Activated naive CD8-positive, alpha-beta T cell treated with anti-CD3 and anti-CD28 coated beads, Interleukin-2, amount 50 U/mL, for 24 hours (primary cell): ENCODE measurements at regions not wholly inside any gene's neighbourhood (a gene's known extent, or its start where the extent isn't known, plus 50 kb on each side); places are given as distances from the start of the nearest gene placed in this dataset.
"Not testable (repeated sequence)": the region's sequence is repeated elsewhere in the genome, so short reads cannot be mapped to it uniquely, and the experiment has no call there.

Experiments used
- ATAC-seq: fragments of 150-1000 bp; cut with Tn5 transposase; one replicate; pipeline ENCODE4 v1.10.0; 2021
- DNase-seq: peaks from one replicate; pipeline ENCODE4 v3.0.0; 2021
- H3K27ac Mint-ChIP-seq: one replicate; pipeline ENCODE4 v1.8.0; 2021; ENCODE audit warnings: mild to moderate bottlenecking, mixed read lengths
- H3K27me3 Mint-ChIP-seq: one replicate; pipeline ENCODE4 v1.8.0; 2021; ENCODE audit warnings: mixed read lengths
- H3K36me3 Mint-ChIP-seq: one replicate; pipeline ENCODE4 v1.8.0; 2021; ENCODE audit warnings: low read depth, mixed read lengths
- H3K4me1 Mint-ChIP-seq: one replicate; pipeline ENCODE4 v1.8.0; 2021; ENCODE audit warnings: mixed read lengths
- H3K4me3 Mint-ChIP-seq: one replicate; pipeline ENCODE4 v1.8.0; 2021; ENCODE audit warnings: mild to moderate bottlenecking, moderate library complexity, mixed read lengths
- H3K9me3 Mint-ChIP-seq: one replicate; pipeline ENCODE4 v1.8.0; 2021; ENCODE audit warnings: mixed read lengths

GRCh38 chr2:47626664-47627063, 55.9 kb upstream of the KCNK12 start:
- H3K4me1 Mint-ChIP-seq = no peaks in the 10 kb centered on the region
- DNase-seq (no peak), ATAC-seq (no peak)
- H3K4me3 Mint-ChIP-seq = no peak overlapping the region
- H3K9me3 Mint-ChIP-seq = no peaks in the 10 kb centered on the region
- H3K36me3 Mint-ChIP-seq = no peaks in the 10 kb centered on the region
- no peak overlapping the region for H3K27ac Mint-ChIP-seq
- H3K27me3 Mint-ChIP-seq = peaks cover 8% of the 10 kb centered on the region

DNA sequence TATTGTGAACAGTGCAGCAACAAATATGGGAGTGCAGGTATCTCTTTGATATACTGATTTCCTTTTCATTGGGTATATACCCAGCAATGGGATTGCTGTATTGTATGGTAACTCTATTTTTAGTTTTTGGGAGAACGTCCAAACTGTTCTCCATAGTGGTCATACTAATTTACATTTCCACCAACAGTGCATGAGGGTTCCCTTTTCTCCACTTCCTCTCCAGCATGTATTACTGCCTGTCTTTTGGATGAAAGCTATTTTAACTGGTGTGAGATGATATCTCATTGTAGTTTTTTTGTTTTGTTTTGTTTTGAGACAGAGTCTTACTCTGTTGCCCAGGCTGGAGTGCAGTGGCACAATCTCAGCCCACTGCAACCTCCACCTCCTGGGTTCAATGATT, 52.4 kb upstream of the KCNK12 start:
- not testable (repeated sequence) for H3K36me3 Mint-ChIP-seq, H3K4me3 Mint-ChIP-seq, H3K9me3 Mint-ChIP-seq, H3K27me3 Mint-ChIP-seq, DNase-seq, ATAC-seq, H3K27ac Mint-ChIP-seq, H3K4me1 Mint-ChIP-seq

DNA sequence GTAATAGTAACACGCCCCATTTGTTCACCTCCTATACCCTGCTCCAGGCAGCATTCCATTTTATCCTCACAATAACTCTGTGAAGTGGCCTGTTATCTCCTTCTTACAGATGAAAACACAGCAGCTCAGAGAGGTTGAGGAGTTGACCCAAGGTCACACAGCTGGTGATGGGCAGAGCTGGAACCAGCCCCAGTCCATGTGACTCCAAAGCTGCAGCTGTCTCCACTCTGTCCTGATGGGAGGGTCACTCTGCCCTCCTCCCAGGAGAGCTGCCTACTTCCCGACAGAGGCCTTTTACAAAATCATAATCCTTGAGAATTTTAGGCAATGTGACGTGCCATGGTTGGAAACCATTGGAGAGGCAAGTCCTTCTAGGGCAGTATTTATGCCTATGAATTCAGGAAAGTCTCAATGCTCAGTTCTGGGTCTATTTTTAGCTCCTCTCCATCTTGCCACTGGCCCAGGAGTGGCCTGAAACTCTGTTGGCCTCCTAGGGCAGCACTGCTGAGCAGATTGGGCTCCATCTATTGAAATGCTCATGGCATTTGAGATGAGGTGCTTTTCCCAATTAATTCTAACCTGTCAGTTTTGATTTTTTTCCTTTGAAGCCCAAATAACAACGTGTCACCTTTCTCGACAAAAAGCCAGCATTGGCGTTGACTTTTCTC, 50.1 kb upstream of the KCNK12 start:
- no peak overlapping the region for H3K4me3 Mint-ChIP-seq
- H3K27ac Mint-ChIP-seq = no peak overlapping the region
- H3K4me1 Mint-ChIP-seq = no peaks in the 10 kb centered on the region
- H3K9me3 Mint-ChIP-seq = no peaks in the 10 kb centered on the region
- H3K27me3 Mint-ChIP-seq = peaks cover 5% of the 10 kb centered on the region
- H3K36me3 Mint-ChIP-seq = no peaks in the 10 kb centered on the region
- DNase-seq (no peak), ATAC-seq (no peak)
